Dedifferentiated amniotic fluid mesenchymal stem cell (primary cell): ENCODE measurements at regions not wholly inside any gene's neighbourhood (a gene's known extent, or its start where the extent isn't known, plus 50 kb on each side); places are given as distances from the start of the nearest gene placed in this dataset.

Experiments
- DNase-seq: peaks from one replicate; pipeline ENCODE4 v3.0.0-alpha.2; 2016; ENCODE audit errors: extremely low spot score

- DNase-seq: no peak
Observed at GRCh38 chr2:236654496-236654895, 84.9 kb downstream of the ACKR3 start.

GRCh38 chr2:236656166-236656565 is 86.5 kb downstream of the ACKR3 start:
- DNase-seq: no peak

- no peak for DNase-seq
Observed at GRCh38 chr2:236656721-236657120, 87.1 kb downstream of the ACKR3 start.

GRCh38 chr2:236657215-236657614 is 87.6 kb downstream of the ACKR3 start:
- no peak for DNase-seq

- DNase-seq: no peak
Observed at GRCh38 chr2:236657801-236658200, 88.2 kb downstream of the ACKR3 start.

- no peak for DNase-seq
Observed at GRCh38 chr2:236658974-236659757, 89.5 kb downstream of the ACKR3 start.

GRCh38 chr2:236659758-236660150 is 90.1 kb downstream of the ACKR3 start:
- no peak for DNase-seq

- no peak for DNase-seq
Observed at GRCh38 chr2:236661061-236661761, 91.6 kb downstream of the ACKR3 start.

- no peak for DNase-seq
Observed at GRCh38 chr2:236661762-236662110, 92.1 kb downstream of the ACKR3 start.

GRCh38 chr2:236662231-236663185 is 92.9 kb downstream of the ACKR3 start:
- no peak for DNase-seq

GRCh38 chr2:236663287-236664101 is 93.9 kb downstream of the ACKR3 start:
- DNase-seq: peak; percentile 74

- DNase-seq: no peak
Observed at GRCh38 chr2:236664136-236664535, 94.5 kb downstream of the ACKR3 start.

GRCh38 chr2:236665101-236665500 is 95.5 kb downstream of the ACKR3 start:
- no peak for DNase-seq

GRCh38 chr2:236665572-236666118 is 96.0 kb downstream of the ACKR3 start:
- no peak for DNase-seq

- DNase-seq: no peak
Observed at GRCh38 chr2:236666646-236667204, 97.1 kb downstream of the ACKR3 start.

- DNase-seq: no peak
Observed at GRCh38 chr2:236667526-236667925, 97.9 kb downstream of the ACKR3 start.

GRCh38 chr2:236668531-236668969 is 98.9 kb downstream of the ACKR3 start:
- no peak for DNase-seq

GRCh38 chr2:236670235-236670620 is 100.6 kb downstream of the ACKR3 start:
- no peak for DNase-seq

GRCh38 chr2:236671896-236672562 is 102.4 kb downstream of the ACKR3 start:
- DNase-seq: no peak

GRCh38 chr2:236672606-236673005 is 103.0 kb downstream of the ACKR3 start:
- DNase-seq: no peak
